HG02870 (cell line): ENCODE measurements at regions not wholly inside any gene's neighbourhood (a gene's known extent, or its start where the extent isn't known, plus 50 kb on each side); places are given as distances from the start of the nearest gene placed in this dataset.

Experiments
- ATAC-seq: cut with Tn5 transposase; IDR thresholded peaks from one replicate; pipeline ENCODE4 v1.9.1; 2021; ENCODE audit warnings: mild to moderate bottlenecking, moderate library complexity; ENCODE audit not compliant: unreplicated experiment

DNA sequence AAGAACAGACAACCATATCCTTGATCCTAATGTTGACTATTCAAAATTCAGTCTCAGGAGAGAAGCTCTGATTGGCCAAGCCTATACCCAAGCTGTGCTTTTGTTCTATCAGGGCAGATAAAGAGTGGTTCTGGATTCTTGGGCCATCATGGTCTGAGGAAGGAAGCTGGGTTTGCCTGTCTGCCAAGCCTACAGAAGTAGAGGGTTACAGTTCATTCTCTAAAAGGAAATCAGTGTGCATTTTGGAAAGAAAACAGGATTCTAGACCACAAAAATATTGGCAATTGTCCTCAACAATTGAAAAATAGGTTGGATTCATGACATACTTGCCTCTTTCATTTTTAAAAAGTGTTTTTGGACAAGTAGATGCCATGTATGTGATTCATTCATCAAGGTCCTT is 145.4 kb upstream of the BMP2 start:
- no peak for ATAC-seq

DNA sequence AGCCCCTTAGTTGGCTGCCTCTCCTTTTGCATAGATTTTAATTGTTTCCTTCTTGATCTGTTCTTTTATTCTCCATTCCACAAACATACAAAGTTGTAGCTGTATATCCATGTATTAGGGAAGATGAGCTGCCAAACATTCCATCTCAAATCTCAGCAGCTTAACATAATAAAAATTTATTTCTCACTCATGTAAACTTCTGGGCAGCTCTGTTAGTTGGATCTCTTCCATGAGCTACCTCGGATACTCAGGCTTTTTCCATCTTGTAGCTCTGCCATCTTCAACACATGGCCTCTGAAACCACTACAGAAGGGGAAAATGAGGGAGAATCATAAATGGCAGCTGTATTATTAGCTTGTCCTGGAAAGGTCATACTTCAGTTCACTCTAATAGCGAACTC is 149.4 kb upstream of the BMP2 start:
- ATAC-seq: no peak

- ATAC-seq: no peak
Measured at GRCh38 chr20:6616421-6616820, 151.1 kb upstream of the BMP2 start.

DNA sequence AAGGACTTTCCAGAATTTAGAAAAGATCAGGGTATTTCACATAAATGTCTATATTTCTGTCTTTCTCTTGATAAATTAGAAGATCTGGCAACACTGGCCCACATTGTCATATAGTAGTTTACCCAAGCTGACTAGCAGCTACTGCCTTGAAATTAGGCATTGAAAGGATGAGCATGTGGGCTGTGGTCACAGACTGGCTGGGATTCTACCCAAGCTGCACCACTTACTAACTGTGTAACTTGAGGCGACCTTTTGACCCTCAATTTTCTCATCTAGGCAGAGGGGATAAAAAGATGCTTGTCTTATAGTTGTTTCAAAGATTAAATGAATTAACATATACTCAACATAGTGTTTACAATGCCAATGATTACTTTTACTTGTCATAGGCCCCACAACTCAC is 152.7 kb upstream of the BMP2 start:
- ATAC-seq: no peak

DNA sequence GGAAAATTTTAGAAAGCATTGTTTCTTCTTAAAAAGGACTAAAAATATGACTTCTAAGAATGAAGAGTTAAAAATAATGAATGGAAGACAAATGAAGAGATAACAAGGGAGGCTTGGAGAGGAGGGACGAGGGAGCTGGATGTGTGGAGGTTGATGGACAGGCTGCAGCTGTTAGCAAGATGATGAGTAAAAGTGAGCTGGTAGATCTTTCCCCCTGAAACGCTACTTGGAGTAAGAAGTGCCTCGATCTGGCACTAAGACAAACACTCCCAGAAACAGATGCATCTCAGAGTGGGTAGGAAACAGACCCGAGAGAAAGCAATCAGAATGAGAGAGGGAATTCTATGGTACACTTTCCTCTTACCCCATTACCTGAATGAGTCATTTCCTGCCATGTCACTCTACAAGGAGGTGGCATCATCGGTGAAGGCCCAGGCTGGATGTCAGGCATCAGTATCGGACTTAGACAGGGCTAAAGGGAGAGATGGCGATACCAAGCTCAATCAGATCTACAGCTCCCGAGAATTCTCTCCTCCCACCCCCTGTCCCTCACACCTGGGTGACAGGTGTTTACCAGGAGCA is 154.1 kb upstream of the BMP2 start:
- no peak for ATAC-seq

DNA sequence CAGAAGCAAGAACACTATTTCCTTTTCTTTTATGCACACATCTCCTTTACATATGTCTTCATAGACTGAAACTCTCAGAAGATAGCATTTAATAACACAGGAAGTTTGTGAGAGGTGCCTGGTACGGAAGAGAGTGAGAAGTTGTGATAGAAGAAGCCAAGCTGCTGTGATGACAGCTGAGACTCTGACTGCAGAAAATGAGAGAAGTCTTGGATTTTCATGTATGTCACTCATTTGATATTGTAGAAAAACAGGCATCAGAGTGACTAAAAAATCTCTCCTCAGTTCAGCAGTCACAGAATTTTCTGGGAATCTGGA is 154.9 kb upstream of the BMP2 start:
- ATAC-seq: no peak

DNA sequence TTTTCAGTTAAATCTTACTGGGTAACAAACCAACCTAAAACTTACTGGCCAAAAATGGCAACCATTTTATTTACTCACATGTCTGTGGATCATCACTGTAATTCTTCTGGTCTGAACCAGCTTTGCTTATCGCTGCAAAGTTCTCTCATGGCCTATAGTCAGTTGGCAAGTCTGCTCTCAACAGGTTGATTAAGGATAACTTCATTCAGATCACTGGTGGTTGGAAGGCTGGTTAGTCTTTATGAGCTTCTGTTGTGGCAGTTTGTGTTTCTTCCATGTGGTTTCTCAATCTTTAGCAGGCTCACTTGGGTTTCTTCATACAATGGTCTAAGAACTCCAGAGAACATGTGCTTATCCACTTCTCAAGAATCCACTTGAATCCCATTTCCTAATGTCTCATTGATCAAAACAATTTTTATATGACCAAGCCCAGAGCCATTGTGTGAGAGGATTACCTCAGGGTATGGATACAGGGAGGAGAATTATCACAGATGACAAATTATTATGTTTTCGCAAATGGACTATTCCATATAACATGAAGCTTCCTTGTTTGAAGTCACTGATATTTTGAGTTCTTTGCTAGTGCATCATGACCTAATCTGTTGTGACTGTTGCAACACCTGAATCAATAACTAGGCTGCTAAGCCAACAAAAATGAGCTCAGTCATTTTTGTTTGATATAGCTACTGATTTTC is 155.4 kb upstream of the BMP2 start:
- no peak for ATAC-seq

GRCh38 chr20:6606651-6607050 is 160.8 kb upstream of the BMP2 start:
- no peak for ATAC-seq

GRCh38 chr20:6605055-6605935 is 162.2 kb upstream of the BMP2 start:
- no peak for ATAC-seq

DNA sequence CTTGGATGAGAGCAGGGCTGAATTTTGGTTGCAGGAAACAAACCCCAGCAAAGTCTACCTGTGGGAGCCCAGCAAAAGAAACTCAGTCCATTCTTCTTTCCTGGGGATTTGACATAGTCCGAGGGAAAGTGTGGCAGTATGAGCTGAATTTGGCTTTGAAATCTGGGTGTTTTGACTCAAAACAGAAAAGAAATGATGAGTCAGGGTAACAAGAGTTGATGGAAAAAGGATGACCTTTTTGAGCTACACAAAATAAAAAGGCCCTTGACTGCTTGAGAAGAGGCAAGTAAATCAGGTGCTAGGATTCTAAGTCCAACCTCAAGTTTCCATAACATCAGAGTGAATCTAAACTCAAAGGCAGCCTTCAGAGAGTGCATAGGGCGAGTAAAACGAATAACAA is 163.3 kb upstream of the BMP2 start:
- no peak for ATAC-seq

DNA sequence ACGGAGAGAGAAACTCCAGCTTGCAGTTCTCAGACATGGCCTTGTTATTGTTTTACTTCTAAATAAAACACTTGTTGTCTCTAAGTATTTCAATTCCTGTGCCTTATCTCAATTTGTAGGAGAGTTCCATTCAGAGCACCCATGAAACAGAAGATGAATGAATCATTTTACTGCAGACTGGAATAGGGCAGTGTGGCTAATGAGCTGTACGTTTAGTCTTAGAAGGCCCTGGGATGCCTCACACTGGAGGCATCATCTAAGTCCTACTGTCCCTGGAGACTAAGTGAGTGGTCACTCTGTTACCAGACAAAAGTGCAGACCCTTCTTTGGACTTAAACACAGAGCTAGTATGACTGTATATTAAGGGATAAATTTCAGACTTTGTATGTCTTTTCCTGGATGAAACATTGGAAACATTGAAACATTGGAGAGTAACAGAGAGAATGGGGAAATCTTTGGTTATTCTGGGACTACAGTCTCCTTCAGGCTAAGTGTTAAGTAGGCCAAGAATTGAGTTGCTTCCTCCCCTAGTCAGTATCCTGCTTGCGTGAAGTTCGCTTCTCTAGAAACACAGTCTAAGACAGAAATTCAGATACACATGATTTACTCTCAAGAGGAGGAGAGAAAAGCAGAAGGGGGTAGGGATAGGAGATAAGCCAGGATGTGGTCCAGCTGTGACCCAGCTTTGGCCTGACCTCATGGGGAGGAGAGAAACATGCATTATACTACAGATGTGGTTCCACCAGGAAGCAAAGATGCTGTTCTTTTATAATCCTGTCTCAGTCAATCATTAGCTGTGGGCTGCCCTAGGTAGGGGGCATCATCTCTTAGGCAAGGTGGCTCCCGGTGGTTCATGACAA is 167.4 kb upstream of the BMP2 start:
- ATAC-seq: no peak

DNA sequence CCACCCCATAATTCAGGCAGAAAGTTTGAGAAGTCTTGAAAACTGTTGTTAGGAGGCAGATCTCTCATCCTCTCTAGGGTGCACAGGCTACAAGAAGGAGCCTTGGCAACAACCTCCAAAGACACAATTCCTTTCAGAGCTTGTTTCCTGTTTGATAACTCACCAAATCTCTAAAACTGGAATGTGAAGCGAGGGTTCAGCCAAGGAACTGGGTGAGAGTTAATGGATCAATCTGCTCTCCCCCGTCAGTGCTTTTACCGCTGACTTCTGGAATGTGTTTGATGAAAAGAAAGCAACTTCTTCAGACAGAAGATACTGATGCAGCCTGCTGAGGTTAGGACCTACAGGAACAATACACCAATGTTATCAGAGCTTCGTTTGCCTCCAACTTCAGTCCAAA is 171.8 kb upstream of the BMP2 start:
- no peak for ATAC-seq

GRCh38 chr20:6590891-6591637 is 176.4 kb upstream of the BMP2 start:
- ATAC-seq: no peak

DNA sequence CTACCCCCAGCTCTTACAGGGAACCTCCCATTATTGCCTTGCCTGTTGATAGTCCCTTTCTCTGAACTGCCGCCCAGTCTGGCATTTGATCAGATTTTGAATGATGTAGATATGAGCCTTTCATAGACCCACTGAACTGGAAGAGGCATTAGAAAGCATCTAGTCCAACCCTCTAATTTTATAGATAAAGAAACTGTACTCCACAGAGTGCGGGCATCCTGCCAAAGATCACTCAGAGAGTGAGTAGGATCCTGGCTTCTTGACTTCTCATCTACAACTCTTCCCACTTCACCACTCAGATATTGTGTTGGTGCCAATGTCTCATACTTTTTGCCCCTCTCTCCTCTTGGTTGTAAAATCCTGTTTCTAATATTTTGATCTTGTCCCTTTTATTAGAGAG is 179.2 kb upstream of the BMP2 start:
- no peak for ATAC-seq

- ATAC-seq: peak; percentile 77
Measured at GRCh38 chr20:6583134-6583738, 184.2 kb upstream of the BMP2 start.

- no peak for ATAC-seq
Measured at GRCh38 chr20:6582449-6582848, 185.0 kb upstream of the BMP2 start.

- no peak for ATAC-seq
Measured at GRCh38 chr20:6580486-6580885, 187.0 kb upstream of the BMP2 start.

- ATAC-seq: no peak
Measured at GRCh38 chr20:6579824-6580223, 187.7 kb upstream of the BMP2 start.

DNA sequence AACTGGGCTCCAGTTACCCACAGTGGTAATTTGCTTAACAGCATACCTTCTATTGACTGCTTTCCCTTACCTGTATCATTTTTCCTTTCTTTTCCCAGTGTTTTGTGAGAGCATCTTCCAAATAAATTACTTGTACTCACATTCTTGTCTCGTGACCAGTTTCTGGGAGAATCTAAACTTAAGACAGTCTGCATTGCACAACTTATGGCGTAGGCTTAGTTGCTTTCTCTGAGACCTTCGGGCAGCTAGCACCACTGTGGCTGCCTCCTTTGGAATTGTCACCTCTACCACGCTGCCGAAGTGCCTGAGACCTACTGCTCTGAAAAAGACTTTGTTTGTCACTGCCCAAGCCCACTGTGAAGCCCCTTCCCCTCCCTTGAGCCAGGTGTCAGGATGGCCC is 188.1 kb upstream of the BMP2 start:
- no peak for ATAC-seq

DNA sequence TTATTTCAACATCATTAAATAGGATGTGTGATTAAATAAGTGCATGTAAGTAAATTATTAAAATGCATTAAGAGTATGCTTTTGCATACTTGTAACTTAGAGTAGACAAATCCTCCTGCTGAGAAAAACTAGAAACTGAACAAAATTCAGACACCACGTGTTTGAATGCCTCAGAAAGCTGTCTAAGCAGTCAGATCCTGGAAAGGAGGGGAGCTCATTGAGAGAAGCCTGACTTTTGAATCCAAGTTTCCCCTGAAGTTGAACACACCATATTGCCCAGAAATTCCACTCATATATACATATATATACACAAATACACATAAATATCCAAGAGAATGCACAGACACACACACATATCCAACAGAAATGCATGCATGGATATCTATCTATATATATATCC is 190.0 kb upstream of the BMP2 start:
- ATAC-seq: no peak
